A673 (cell line): ENCODE measurements at regions not wholly inside any gene's neighbourhood (a gene's known extent, or its start where the extent isn't known, plus 50 kb on each side); places are given as distances from the start of the nearest gene placed in this dataset.
A peak's percentile ranks its signal among the peaks of the same experiment; 100 is the strongest.

Source experiments
- BruUV-seq: library from RNA; stranded (reverse); fragments of 400-500 nt; replicated peaks from 2 replicates; lab custom pipeline; 2021; lab: Mats Ljungman, UMichigan
- CTCF ChIA-PET: fragments of 300-600 bp; sonication (Branson Sonifier 250); formaldehyde crosslinking; loops from one replicate; lab custom pipeline; 2022; ENCODE audit warnings: antibody characterized with exemption; lab: Charles Lee
- POLR2A ChIA-PET: fragments of 300-600 bp; sonication (Branson Sonifier 250); formaldehyde crosslinking; loops from one replicate; lab custom pipeline; 2022; ENCODE audit warnings: antibody characterized with exemption; ENCODE audit not compliant: low non-redundant PET; lab: Charles Lee
- DNase-seq: peaks from one replicate; pipeline ENCODE4 v3.0.0-alpha.2; 2015; ENCODE audit warnings: low spot score
- H3K27ac ChIP-seq: fragments of 200-600 bp; sonication (generic); 2 replicates; pipeline ENCODE4 v1.5.1; 2016; ENCODE audit warnings: mixed run types, low read depth, mild to moderate bottlenecking, mixed read lengths, antibody characterized with exemption, low read length; ENCODE audit not compliant: poor library complexity, severe bottlenecking
- H3K27me3 ChIP-seq: fragments of 200-600 bp; sonication (generic); replicated peaks from 2 replicates; pipeline ENCODE4 v1.6.1; 2017; ENCODE audit warnings: mixed run types, low read depth, mild to moderate bottlenecking, mixed read lengths, antibody characterized with exemption, low read length; ENCODE audit not compliant: insufficient read depth, poor library complexity
- H3K36me3 ChIP-seq: fragments of 200-600 bp; sonication (generic); 2 replicates; pipeline ENCODE4 v1.6.1; 2016; ENCODE audit warnings: mixed run types, mild to moderate bottlenecking, mixed read lengths, antibody characterized with exemption, low read length; ENCODE audit not compliant: insufficient read depth, poor library complexity, severe bottlenecking
- H3K4me1 ChIP-seq: fragments of 200-600 bp; sonication (generic); 2 replicates; pipeline ENCODE4 v1.6.1; 2017; ENCODE audit warnings: mixed run types, mild to moderate bottlenecking, mixed read lengths, antibody characterized with exemption, low read length; ENCODE audit not compliant: insufficient read depth, poor library complexity, severe bottlenecking
- H3K4me3 ChIP-seq: fragments of 200-600 bp; sonication (generic); 2 replicates; pipeline ENCODE4 v1.5.1; 2016; ENCODE audit warnings: low read depth, mixed run types, mild to moderate bottlenecking, mixed read lengths, low read length; ENCODE audit not compliant: poor library complexity, severe bottlenecking
- H3K9me3 ChIP-seq: fragments of 200-600 bp; sonication (generic); 2 replicates; pipeline ENCODE4 v1.6.1; 2016; ENCODE audit warnings: mixed run types, low read depth, mild to moderate bottlenecking, mixed read lengths, antibody characterized with exemption, low read length; ENCODE audit not compliant: poor library complexity, severe bottlenecking
- EZH2 ChIP-seq: fragments of 200-600 bp; sonication (generic); IDR thresholded peaks from 2 replicates; pipeline ENCODE4 v1.6.1; 2017; ENCODE audit warnings: borderline replicate concordance, low read depth, mild to moderate bottlenecking, mixed read lengths, antibody characterized with exemption, low read length; ENCODE audit not compliant: poor library complexity, severe bottlenecking
- intact Hi-C: fragments of 100-400 bp; cut with micrococcal nuclease; formaldehyde crosslinking; loops from one replicate; pipeline ENCODE4 v1.10.0; 2022; ENCODE audit not compliant: unreplicated experiment
- TF ChIP-seq, protein P1 (sequence below): fragments of 300-800, 200-600 bp; sonication (generic); conservative IDR thresholded peaks from 2 replicates; pipeline ENCODE4 v1.5.1; 2017; ENCODE audit warnings: low read depth, mild to moderate bottlenecking, antibody characterized with exemption, low read length, moderate library complexity, mixed read lengths

GRCh38 chr11:71082454-71082853, 169.9 kb downstream of the SHANK2 start:
- no peak for DNase-seq
- H3K9me3 ChIP-seq, result no peaks in the 10 kb centered on the region
- no peaks in the 10 kb centered on the region for H3K4me1 ChIP-seq
- ChIA-PET POLR2A (interaction anchor here (0.5 kb wide), 1 partner anchor 261 kb away, joined by 4 read pairs; no protein-coding TSS in a partner anchor), CTCF (interaction anchor here (0.5 kb wide), 1 partner anchor 255 kb away, joined by 4 read pairs; no protein-coding TSS in a partner anchor)
- no peaks in the 10 kb centered on the region for H3K27me3 ChIP-seq
- intact Hi-C loops, result no loop called here
- H3K4me3 ChIP-seq, result no peak overlapping the region
- H3K27ac ChIP-seq, result no peak overlapping the region
- no peaks in the 10 kb centered on the region for H3K36me3 ChIP-seq
- no TSS peak for BruUV-seq
- TF ChIP-seq, protein P1, sequence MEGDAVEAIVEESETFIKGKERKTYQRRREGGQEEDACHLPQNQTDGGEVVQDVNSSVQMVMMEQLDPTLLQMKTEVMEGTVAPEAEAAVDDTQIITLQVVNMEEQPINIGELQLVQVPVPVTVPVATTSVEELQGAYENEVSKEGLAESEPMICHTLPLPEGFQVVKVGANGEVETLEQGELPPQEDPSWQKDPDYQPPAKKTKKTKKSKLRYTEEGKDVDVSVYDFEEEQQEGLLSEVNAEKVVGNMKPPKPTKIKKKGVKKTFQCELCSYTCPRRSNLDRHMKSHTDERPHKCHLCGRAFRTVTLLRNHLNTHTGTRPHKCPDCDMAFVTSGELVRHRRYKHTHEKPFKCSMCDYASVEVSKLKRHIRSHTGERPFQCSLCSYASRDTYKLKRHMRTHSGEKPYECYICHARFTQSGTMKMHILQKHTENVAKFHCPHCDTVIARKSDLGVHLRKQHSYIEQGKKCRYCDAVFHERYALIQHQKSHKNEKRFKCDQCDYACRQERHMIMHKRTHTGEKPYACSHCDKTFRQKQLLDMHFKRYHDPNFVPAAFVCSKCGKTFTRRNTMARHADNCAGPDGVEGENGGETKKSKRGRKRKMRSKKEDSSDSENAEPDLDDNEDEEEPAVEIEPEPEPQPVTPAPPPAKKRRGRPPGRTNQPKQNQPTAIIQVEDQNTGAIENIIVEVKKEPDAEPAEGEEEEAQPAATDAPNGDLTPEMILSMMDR, result no peak
- TF ChIP-seq EZH2, result no peak

- BruUV-seq, result no TSS peak
- Histone ChIP-seq H3K27ac (no peak overlapping the region), H3K4me1 (no peaks in the 10 kb centered on the region), H3K36me3 (no peaks in the 10 kb centered on the region), H3K27me3 (no peaks in the 10 kb centered on the region), H3K4me3 (no peak overlapping the region), H3K9me3 (no peaks in the 10 kb centered on the region)
- intact Hi-C loops, result no loop called here
- no peak for TF ChIP-seq EZH2
- TF ChIP-seq, protein P1, result no peak
- DNase-seq, result no peak
- POLR2A ChIA-PET, result no interaction called here
- CTCF ChIA-PET, result interaction anchor here (0.5 kb wide), 1 partner anchor 254 kb away, joined by 4 read pairs; no protein-coding TSS in a partner anchor
Observed at GRCh38 chr11:71081704-71082230, 170.6 kb downstream of the SHANK2 start.

DNA sequence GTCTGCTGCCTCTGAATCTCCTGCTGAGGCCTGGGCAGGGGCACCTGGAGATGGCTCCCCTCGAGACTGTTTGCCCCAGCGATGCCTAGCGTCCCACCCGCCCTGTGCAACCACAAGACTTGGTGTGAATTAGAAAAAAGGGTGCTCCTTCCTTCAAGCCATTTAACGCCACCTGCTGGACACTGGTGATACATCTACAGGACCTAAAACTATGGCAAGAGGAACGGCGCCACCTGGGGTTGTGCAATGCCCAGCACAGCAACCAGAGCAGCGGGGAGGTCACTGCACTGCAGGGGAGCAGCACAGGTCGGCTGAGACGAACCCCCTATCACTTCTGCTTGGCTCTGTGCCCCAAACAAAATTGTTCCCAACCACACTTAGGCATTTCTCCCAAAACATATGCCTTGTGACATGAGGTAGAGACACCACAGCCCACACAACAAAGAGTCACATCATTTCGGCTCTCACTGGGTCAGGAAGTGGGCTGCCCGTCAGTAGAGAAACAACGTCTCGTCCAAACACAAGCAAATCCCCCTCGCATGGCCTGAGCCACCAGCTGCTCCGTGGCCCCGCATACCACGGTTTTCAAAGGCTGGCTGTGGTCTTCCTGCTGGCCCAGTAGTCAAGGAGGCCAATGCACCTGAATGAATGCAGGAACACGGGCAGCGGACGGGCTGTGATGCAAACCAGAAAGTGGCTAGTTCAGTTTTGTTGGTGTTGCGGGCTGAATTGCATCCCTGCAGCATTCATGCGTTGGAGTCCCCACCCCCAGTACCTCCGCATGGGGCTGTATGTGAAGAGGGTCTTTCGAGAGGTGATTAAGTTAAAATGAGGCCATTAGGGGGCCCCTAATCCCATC, 171.9 kb downstream of the SHANK2 start:
- CTCF ChIA-PET, result no interaction called here
- TF ChIP-seq EZH2, result no peak
- TF ChIP-seq, protein P1, result peak; percentile 98

More for the DNA sequence above, 171.9 kb downstream of the SHANK2 start:
- DNase-seq, result peak; percentile 92
- Histone ChIP-seq H3K27me3 (no peaks in the 10 kb centered on the region), H3K27ac (no peak overlapping the region), H3K4me1 (no peaks in the 10 kb centered on the region), H3K36me3 (no peaks in the 10 kb centered on the region), H3K4me3 (no peak overlapping the region), H3K9me3 (no peaks in the 10 kb centered on the region)
- intact Hi-C loops, result loop anchor here (1.0 kb wide), 2 partner anchors 265 to 613 kb away; no protein-coding TSS in a partner anchor
- POLR2A ChIA-PET, result no interaction called here
- no TSS peak for BruUV-seq
